H1 (cell line): ENCODE measurements at regions not wholly inside any gene's neighbourhood (a gene's known extent, or its start where the extent isn't known, plus 50 kb on each side); places are given as distances from the start of the nearest gene placed in this dataset.

ENCODE experiments used
- CHD7 ChIP-seq: fragments of 300-600 bp; sonication (generic); IDR thresholded peaks from 2 replicates; pipeline ENCODE4 v1.7.1; 2012; ENCODE audit warnings: low read length, moderate library complexity, mild to moderate bottlenecking, inconsistent platforms; ENCODE audit not compliant: insufficient replicate concordance
- RBBP5 ChIP-seq: IDR thresholded peaks from 2 replicates; pipeline ENCODE4 v1.7.1; 2012; ENCODE audit warnings: low read depth, mild to moderate bottlenecking, inconsistent platforms, low read length, moderate library complexity, borderline replicate concordance
- TCF12 ChIP-seq: IDR thresholded peaks from 2 replicates; pipeline ENCODE4 v1.6.1; 2011; ENCODE audit warnings: low read depth, mild to moderate bottlenecking, low read length
- TEAD4 ChIP-seq: IDR thresholded peaks from 2 replicates; pipeline ENCODE4 v1.6.1; 2012; ENCODE audit warnings: low read depth, low read length, inconsistent platforms, mixed read lengths

- TF ChIP-seq CHD7 (no peak), TEAD4 (no peak), RBBP5 (no peak), TCF12 (no peak)
These were observed 859.3 kb downstream of the KCNT2 start (continued) for GRCh38 chr1:195748969-195749368.
